ENCODE measurements at regions not wholly inside any gene's neighbourhood (a gene's known extent, or its start where the extent isn't known, plus 50 kb on each side); places are given as distances from the start of the nearest gene placed in this dataset.

GRCh38 chr5:82821846-82822633, 255.2 kb downstream of the TMEM167A start:
- TF ChIP-seq, protein P1, sequence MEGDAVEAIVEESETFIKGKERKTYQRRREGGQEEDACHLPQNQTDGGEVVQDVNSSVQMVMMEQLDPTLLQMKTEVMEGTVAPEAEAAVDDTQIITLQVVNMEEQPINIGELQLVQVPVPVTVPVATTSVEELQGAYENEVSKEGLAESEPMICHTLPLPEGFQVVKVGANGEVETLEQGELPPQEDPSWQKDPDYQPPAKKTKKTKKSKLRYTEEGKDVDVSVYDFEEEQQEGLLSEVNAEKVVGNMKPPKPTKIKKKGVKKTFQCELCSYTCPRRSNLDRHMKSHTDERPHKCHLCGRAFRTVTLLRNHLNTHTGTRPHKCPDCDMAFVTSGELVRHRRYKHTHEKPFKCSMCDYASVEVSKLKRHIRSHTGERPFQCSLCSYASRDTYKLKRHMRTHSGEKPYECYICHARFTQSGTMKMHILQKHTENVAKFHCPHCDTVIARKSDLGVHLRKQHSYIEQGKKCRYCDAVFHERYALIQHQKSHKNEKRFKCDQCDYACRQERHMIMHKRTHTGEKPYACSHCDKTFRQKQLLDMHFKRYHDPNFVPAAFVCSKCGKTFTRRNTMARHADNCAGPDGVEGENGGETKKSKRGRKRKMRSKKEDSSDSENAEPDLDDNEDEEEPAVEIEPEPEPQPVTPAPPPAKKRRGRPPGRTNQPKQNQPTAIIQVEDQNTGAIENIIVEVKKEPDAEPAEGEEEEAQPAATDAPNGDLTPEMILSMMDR (IDR thresholded peaks at IDR 0.05), result no peak
- no peak for TF ChIP-seq POLR2A (IDR thresholded peaks at IDR 0.05)

Measured in uterus (tissue), 2 donors.